HG03064 (cell line): ENCODE measurements at regions not wholly inside any gene's neighbourhood (a gene's known extent, or its start where the extent isn't known, plus 50 kb on each side); places are given as distances from the start of the nearest gene placed in this dataset.

Experiments
- ATAC-seq: cut with Tn5 transposase; IDR thresholded peaks from one replicate; pipeline ENCODE4 v1.9.1; 2021; ENCODE audit warnings: low read depth; ENCODE audit not compliant: unreplicated experiment

- ATAC-seq: no peak
Observed at GRCh38 chr11:27907530-27907929, 200.4 kb downstream of the KIF18A start.

GRCh38 chr11:27907091-27907490, 200.9 kb downstream of the KIF18A start:
- ATAC-seq: no peak

GRCh38 chr11:27904358-27905055, 203.4 kb downstream of the KIF18A start:
- no peak for ATAC-seq

- no peak for ATAC-seq
Observed at GRCh38 chr11:27902981-27903624, 202.8 kb upstream of the BDNF start.

- no peak for ATAC-seq
Observed at GRCh38 chr11:27898166-27898565, 197.9 kb upstream of the BDNF start.

GRCh38 chr11:27896096-27896495, 195.8 kb upstream of the BDNF start:
- ATAC-seq: no peak

- ATAC-seq: no peak
Observed at GRCh38 chr11:27894552-27894951, 194.3 kb upstream of the BDNF start.

- ATAC-seq: no peak
Observed at GRCh38 chr11:27886857-27887256, 186.6 kb upstream of the BDNF start.

- no peak for ATAC-seq
Observed at GRCh38 chr11:27882066-27882697, 181.9 kb upstream of the BDNF start.

- ATAC-seq: no peak
Observed at GRCh38 chr11:27875831-27876775, 175.8 kb upstream of the BDNF start.

- ATAC-seq: no peak
Observed at GRCh38 chr11:27874998-27875830, 175.0 kb upstream of the BDNF start.

- ATAC-seq: no peak
Observed at GRCh38 chr11:27873664-27874063, 173.4 kb upstream of the BDNF start.

GRCh38 chr11:27871056-27871455, 170.8 kb upstream of the BDNF start:
- no peak for ATAC-seq

- ATAC-seq: no peak
Observed at GRCh38 chr11:27869701-27870100, 169.4 kb upstream of the BDNF start.

GRCh38 chr11:27868709-27869108, 168.5 kb upstream of the BDNF start:
- no peak for ATAC-seq

GRCh38 chr11:27868226-27868625, 168.0 kb upstream of the BDNF start:
- ATAC-seq: no peak

- ATAC-seq: no peak
Observed at GRCh38 chr11:27865105-27865504, 164.8 kb upstream of the BDNF start.

GRCh38 chr11:27864611-27865010, 164.4 kb upstream of the BDNF start:
- ATAC-seq: no peak

GRCh38 chr11:27864091-27864491, 163.8 kb upstream of the BDNF start:
- ATAC-seq: no peak

GRCh38 chr11:27863637-27864036, 163.4 kb upstream of the BDNF start:
- no peak for ATAC-seq
